ENCODE measurements at regions not wholly inside any gene's neighbourhood (a gene's known extent, or its start where the extent isn't known, plus 50 kb on each side); places are given as distances from the start of the nearest gene placed in this dataset.
"Not testable (repeated sequence)": the region's sequence is repeated elsewhere in the genome, so short reads cannot be mapped to it uniquely, and the experiment has no call there.

DNA sequence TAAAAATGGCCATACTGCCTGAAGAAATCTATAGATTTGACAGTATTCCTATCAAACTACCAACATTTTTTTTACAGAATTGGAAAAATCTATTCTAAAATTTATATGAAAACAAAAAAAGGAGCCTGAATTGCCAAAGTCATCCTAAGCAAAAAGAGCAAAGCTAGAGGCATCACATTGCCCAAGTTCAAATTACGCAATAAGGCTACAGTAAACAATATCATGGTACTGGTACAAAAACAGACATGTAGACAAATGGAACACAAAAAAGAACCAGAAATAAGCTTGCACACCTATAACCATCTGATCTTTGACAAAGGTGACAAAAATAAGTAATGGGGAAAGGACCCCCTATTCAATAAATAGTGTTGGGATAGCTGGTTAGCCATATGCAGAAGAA is 50.2 kb upstream of the THSD7B start:
- DNase-seq = no peak

GRCh38 chr2:136714452-136714951 is 50.8 kb upstream of the THSD7B start:
- DNase-seq = no peak

DNA sequence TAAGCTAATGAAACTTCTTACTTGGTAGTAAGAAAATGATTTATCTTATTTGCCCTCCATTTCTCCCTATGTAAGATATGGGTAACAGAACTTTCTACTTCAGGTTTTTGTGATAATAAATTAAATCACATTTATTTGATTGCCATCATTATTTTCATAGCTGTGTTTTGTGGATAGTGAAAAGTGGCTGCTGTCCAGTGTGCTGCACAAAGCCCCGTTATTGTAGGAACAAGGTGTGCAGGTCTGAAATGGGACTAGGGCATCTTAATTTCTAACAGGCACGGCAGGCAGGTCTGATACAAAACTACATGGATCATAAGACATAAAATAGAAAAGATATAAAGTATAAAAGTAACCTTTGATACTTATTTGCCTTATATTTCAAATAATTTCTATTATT is 51.6 kb upstream of the THSD7B start:
- DNase-seq = no peak

- no peak for DNase-seq
These were observed 60.0 kb upstream of the THSD7B start for GRCh38 chr2:136705336-136705735.

- DNase-seq = no peak
These were observed 62.1 kb upstream of the THSD7B start for GRCh38 chr2:136703214-136703613.

GRCh38 chr2:136696438-136696837 is 68.9 kb upstream of the THSD7B start:
- DNase-seq = no peak

DNA sequence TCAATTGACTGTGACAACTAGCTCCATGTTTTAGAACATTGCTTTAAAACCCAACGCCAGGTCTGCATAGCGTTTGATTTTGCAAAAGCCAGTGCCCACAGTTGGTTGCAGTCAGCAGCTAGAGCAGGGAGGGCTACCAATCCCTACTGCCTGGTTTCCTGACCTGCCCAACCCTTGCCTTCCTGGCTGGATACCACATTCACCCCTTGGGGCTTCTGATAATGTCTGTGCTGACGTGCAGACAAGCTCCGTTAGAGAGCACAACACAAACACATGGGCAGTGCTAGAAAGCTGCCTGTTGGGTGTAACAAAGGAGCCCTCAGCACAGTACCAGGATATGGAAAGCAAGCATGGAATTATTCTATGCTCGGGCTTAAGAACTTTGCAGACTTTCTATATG is 71.4 kb upstream of the THSD7B start:
- DNase-seq = no peak

DNA sequence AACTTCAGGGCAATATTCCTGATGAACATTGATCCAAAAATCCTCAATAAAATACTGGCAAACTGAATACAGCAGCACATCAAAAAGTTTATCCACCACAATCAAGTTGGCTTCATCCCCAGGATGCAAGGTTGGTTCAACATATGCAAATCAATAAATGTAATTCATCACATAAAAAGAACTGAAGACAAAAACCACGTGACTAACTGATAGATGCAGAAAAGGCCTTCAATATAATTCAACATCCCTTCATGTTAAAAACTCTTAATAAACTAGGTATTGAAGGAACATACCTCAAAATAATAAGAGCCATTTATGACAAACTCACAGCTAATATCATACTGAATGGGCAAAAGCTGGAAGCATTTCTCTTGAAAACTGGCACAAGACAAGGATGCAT is 85.3 kb upstream of the THSD7B start:
- DNase-seq = not testable (repeated sequence)

- DNase-seq = peak; percentile 2 to 51
These were observed 99.6 kb upstream of the THSD7B start for GRCh38 chr2:136665736-136666135.

DNA sequence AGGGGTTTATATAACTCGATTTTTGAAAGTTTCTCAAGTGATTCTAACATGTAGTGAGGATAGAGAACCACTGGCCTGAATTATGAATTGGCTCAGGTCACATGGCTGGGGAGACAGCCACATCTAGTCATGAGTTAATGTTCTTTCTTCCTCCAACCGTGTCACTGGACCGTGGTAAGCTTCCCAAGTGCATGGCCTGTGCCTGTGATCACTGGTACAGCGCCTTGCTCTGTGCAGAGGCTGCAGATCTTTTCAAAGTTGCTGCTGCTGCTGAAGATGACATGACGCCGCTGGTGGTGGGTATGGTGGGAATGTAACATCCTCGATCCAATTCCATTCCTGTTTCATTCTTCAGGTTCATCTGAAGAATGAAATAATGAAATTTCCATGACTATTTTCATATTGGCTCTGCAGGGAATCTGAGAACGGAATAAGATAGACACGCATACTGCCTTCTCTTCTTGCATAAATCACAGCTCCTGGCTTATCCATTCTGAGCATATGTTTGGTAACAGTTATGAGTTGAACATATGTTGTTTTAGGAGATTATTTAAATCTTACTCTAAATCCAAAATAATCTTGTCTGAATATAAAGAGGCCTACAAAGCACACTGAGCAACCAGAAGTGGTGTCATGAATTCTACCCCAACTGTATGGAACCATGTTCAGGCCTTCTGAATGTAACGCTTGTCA is 100.5 kb upstream of the THSD7B start:
- peak in 1 of 2 donors; percentile 22 for DNase-seq

GRCh38 chr2:136658201-136658600 is 107.1 kb upstream of the THSD7B start:
- no peak for DNase-seq

DNA sequence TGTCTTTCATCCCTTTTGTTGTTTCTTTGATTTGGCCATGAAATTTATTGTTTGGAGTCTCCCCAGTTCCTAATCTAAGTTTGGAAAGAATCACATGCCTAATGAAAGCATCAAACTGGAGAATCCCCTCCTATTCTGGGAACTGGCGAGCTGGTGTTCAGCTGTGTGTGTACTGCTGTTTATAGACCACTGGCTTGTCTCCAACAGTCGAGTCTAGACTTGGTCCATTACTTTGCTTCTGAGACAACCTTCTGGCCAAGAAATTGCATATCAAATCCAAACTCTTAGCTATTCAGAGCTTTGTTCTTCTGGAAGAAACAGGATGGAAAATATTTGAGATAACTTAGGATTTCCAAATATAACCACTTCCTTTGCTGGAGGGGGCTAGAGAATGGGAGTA is 111.5 kb upstream of the THSD7B start:
- no peak for DNase-seq

DNA sequence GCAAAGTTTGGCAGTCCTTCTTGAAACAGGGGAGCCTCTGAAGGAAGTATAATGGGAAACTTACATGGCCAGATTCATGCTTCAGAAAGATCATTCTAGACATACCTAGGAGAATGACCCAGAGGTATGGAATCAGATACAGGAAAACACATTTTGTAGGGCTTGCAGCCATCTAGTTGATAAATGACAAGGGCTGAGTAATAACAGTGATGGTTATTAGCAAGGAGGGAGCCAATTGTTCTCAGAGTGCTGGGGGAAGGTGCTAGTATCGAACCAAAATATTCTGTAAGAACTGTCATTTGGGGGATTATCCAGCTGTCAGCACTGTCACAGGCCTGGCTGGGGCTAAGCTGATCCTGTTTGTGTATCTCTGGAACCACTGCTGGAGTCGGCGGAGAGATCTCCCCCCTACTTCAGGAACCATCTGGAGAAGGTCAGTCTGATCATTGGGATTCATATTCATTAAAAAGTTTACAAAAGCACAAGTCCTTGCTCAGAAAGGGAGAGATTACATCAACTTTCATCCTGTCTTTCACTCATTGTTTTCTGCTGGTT is 113.8 kb upstream of the THSD7B start:
- no peak for DNase-seq

GRCh38 chr2:136647039-136647438 is 118.3 kb upstream of the THSD7B start:
- no peak for DNase-seq

DNA sequence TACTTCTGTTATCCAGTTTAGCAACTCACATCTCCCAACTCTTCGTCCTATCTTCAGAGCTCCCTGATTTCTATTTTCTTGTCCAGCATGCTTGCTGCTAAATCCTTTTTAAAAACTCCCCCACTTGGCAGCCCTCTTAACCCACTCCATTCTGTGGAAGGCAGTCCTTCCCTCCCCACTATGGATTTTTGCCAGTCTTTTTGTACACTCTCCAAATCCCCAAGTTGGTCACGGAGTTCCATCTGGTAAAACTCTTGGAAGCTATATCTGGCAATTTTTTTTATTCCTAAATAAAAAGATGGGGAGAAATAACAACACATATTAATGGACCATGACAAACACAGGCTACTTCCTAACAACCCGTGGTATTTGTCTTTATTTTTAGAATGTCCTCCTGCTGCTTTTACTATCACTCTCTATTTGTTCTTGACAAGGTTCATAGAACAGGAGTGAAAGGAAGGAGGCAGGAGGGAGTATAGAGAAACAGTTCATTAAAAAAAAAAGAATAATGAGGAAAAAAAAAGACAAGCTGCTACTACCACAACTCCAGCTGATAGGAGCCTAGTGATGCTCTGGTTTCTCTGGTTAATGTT is 120.0 kb upstream of the THSD7B start:
- DNase-seq = no peak

DNA sequence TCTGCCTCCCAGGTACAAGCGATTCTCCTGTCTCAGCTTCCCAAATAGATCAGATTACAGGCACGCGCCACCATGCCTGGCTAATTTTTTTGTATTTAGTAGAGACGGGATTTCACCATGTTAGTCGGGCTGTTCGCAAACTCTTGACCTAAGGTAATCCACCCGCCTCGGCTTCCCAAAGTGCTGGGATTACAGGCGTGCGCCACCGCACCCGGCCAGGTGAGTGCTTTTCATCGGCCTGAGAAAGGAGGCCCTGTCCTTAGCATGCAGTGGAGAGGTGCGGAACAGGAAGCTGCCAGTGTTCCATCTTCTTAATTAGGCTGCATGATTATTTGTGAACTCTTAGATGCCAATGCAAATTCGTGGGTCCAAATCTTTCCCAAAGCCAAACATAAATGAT is 125.7 kb upstream of the THSD7B start:
- DNase-seq = no peak

- DNase-seq = no peak
These were observed 127.2 kb upstream of the THSD7B start for GRCh38 chr2:136638193-136638592.

DNA sequence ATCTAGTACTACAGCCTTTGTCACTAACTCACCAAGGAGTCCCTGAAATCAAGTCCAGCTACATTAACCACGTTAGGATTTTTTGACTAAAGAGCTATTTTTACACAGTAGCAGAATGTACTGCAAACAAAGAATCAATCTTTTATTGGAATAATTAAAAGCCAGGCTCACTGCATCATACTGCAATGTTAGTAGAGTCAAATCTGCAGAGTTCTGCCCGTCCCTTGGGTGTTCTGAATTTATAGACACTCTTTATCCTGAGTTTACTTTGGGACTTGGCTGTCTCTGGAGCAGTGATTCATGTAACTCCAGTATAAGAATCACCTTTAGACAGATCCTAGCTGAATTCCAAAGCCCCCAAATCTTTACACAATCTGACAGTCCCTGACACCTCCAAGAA is 127.9 kb upstream of the THSD7B start:
- no peak for DNase-seq

DNA sequence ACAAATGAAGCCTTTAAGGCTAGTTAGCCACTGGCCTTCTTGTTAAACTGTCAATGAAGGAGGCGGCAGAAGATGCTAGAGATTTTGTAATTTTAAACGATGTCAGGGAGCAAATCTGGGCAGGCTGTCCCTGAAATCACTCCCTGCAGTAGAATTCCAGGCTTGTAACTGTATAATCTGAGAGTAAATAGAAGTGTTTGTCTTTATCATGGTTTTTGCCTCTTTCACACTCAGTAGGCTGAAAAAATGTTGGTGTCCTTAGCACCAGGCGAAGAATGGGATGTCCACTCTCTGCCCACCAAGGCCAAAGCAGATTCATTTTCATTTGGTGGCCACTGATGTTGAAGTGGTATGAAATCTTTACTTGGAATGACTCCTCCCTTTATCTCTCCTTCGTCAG is 136.9 kb upstream of the THSD7B start:
- DNase-seq = no peak

DNA sequence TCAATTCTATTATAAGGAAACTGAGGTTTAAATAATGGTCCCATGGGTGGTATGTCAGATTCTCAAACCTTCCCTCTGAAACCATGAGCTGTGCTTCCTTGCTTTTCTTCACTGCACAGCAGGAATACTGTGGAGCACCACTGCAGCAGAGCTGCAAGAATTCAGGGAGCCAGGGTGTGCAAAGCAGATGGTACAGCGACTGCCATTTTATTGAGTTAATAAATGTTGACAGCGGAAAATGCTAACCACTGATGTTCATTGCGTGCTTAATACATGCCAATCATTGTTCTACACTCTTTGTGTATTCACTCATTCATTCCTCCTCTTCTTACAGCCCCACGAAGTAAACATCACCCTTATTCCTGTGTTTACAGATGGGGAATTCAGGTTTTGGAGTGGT is 152.2 kb upstream of the THSD7B start:
- no peak for DNase-seq

GRCh38 chr2:136612079-136612478 is 153.3 kb upstream of the THSD7B start:
- no peak for DNase-seq

GRCh38 chr2:136611451-136611850 is 153.9 kb upstream of the THSD7B start:
- no peak for DNase-seq

DNA sequence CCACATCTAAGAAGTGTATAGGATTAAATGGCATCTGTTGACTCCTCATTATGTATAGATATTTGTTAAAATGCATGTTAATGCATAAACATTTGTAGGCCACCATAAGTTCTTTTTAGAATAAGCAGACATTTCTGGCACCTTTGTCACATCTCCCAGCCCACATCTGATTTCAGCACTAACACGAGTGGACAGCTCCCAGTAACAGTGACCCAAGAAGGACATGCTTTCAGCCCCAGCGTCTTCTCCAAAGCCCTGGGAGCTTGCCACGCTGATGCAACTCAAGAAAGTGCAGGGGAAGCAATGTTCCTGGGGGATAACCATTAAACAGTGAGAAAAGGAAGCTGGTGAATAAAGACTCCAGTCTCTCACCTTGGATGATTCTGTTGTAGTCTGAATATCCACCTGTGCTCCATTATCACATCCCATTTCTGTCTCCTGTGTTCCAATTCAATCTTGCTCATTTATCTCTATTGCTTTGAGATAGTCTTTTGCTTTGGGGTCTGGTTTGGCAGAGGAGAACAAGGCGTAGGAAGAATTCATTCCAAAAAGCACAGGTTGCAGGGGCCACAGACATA is 182.6 kb upstream of the THSD7B start:
- DNase-seq = no peak

- peak in 1 of 2 donors; percentile 3 for DNase-seq
These were observed 193.0 kb upstream of the THSD7B start for GRCh38 chr2:136572335-136572734.

Data from hippocampal formation (tissue), 2 donors.